Lung (tissue), 11 donors: ENCODE measurements at regions not wholly inside any gene's neighbourhood (a gene's known extent, or its start where the extent isn't known, plus 50 kb on each side); places are given as distances from the start of the nearest gene placed in this dataset.

Experiments used
- ATAC-seq: fragments of 200-7000 bp; cut with Tn5 transposase; one replicate; pipeline ENCODE4 v1.9.1; 2020; ENCODE audit warnings: moderate number of reproducible peaks; ENCODE audit not compliant: insufficient read depth, low FRiP score
- DNase-seq, 3 donors: peaks; one replicate each; pipeline ENCODE4 v3.0.0-alpha.2; 2013 to 2017
- H3K27ac ChIP-seq, 2 donors: one replicate each; pipeline ENCODE4 v1.5.1; 2013; ENCODE audit warnings: mild to moderate bottlenecking in 2 of 2, moderate library complexity in 2 of 2, control low read depth in 1 of 2, inconsistent platforms in 1 of 2, low read depth in 1 of 2, low read length in 1 of 2
- H3K27me3 ChIP-seq, 3 donors: one replicate each; pipeline ENCODE4 v1.5.1; 2013; ENCODE audit warnings: low read length in 2 of 3; ENCODE audit not compliant: control insufficient read depth in 3 of 3, insufficient read depth in 3 of 3
- H3K36me3 ChIP-seq, 4 donors: one replicate each; pipeline ENCODE4 v1.5.1; 2013; ENCODE audit warnings: low read length in 4 of 4, mild to moderate bottlenecking in 1 of 4, moderate library complexity in 1 of 4; ENCODE audit not compliant: control insufficient read depth in 4 of 4, insufficient read depth in 4 of 4
- H3K4me1 ChIP-seq, 5 donors: one replicate each; pipeline ENCODE4 v1.5.1; 2013; ENCODE audit warnings: low read length in 5 of 5, mild to moderate bottlenecking in 2 of 5, moderate library complexity in 1 of 5; ENCODE audit not compliant: control insufficient read depth in 5 of 5, insufficient read depth in 5 of 5
- H3K4me3 ChIP-seq: one replicate; pipeline ENCODE4 v1.5.1; 2013; ENCODE audit warnings: mild to moderate bottlenecking, control low read depth, moderate library complexity
- H3K9ac ChIP-seq, 2 donors: one replicate each; pipeline ENCODE4 v1.5.1; 2013; ENCODE audit warnings: low read length in 2 of 2, control low read depth in 1 of 2; ENCODE audit not compliant: insufficient read depth in 1 of 2
- H3K9me3 ChIP-seq, 4 donors: one replicate each; pipeline ENCODE4 v1.5.1; 2013; ENCODE audit warnings: low read length in 3 of 4, mild to moderate bottlenecking in 1 of 4, moderate library complexity in 1 of 4; ENCODE audit not compliant: control insufficient read depth in 4 of 4, insufficient read depth in 3 of 4
- CTCF ChIP-seq: IDR thresholded peaks from 2 replicates; pipeline ENCODE4 v1.5.1; 2012; ENCODE audit warnings: mild to moderate bottlenecking; ENCODE audit errors: control extremely low read depth, extremely low read depth
- WGBS, 2 donors: extraction: QIAGEN DNeasy Blood & Tissue Kit; methylation state at CpG; one replicate each; pipeline ENCODE4 v1.1.7; 2013; 5-methylcytosine and 5-hydroxymethylcytosine counted together
- donor health status: control.
- donor health status: control.
- donor health status: Bipolar disorder and iron deficiency.
- donor health status: healthy.
- donor health status: DM: yes; HTN: yes; CAD: no.

- Histone ChIP-seq H3K27me3 (peaks cover 0 to 34% (median 27%) of the 10 kb centered on the region in 3 donors), H3K4me3 (no peak overlapping the region), H3K27ac (no peak overlapping the region), H3K4me1 (peaks cover 0 to 22% (median 3%) of the 10 kb centered on the region in 5 donors), H3K9ac (no peak overlapping the region), H3K9me3 (peaks cover 0 to 3% (median 0%) of the 10 kb centered on the region in 4 donors), H3K36me3 (no peaks in the 10 kb centered on the region)
- no peak for TF ChIP-seq CTCF
- DNase-seq (no peak), ATAC-seq (no peak)
- WGBS, 2 donors: 83 to 91% methylated on average over 14 of the region's 14 CpGs
Observed at GRCh38 chr22:49457946-49458707, 369.5 kb downstream of the BRD1 start.

GRCh38 chr22:49457146-49457545, 370.5 kb downstream of the BRD1 start:
- peaks cover 0 to 22% (median 3%) of the 10 kb centered on the region in 5 donors for H3K4me1 ChIP-seq
- H3K36me3 ChIP-seq: no peaks in the 10 kb centered on the region
- TF ChIP-seq CTCF: no peak
- H3K4me3 ChIP-seq: no peak overlapping the region
- no peak overlapping the region for H3K27ac ChIP-seq
- H3K27me3 ChIP-seq: peaks cover 0 to 39% (median 27%) of the 10 kb centered on the region in 3 donors
- 39 to 70% methylated on average over 17 of the region's 17 CpGs for WGBS, 2 donors
- peaks cover 0 to 3% (median 0%) of the 10 kb centered on the region in 4 donors for H3K9me3 ChIP-seq
- DNase-seq: no peak
- no peak overlapping the region for H3K9ac ChIP-seq
- no peak for ATAC-seq

GRCh38 chr22:49455595-49455994, 372.1 kb downstream of the BRD1 start:
- Histone ChIP-seq H3K27me3 (peaks cover 0 to 52% (median 32%) of the 10 kb centered on the region in 3 donors), H3K9ac (no peak overlapping the region), H3K27ac (no peak overlapping the region), H3K9me3 (peaks cover 0 to 3% (median 0%) of the 10 kb centered on the region in 4 donors), H3K4me1 (peaks cover 0 to 9% (median 0%) of the 10 kb centered on the region in 5 donors), H3K36me3 (no peaks in the 10 kb centered on the region), H3K4me3 (no peak overlapping the region)
- 57 to 82% methylated on average over 11 of the region's 11 CpGs for WGBS, 2 donors
- no peak for TF ChIP-seq CTCF
- ATAC-seq (no peak), DNase-seq (no peak)
